ENCODE measurements at regions not wholly inside any gene's neighbourhood (a gene's known extent, or its start where the extent isn't known, plus 50 kb on each side); places are given as distances from the start of the nearest gene placed in this dataset.

GRCh38 chr3:105970283-105970682 lies 101.5 kb upstream of the CBLB start:
- no peak for TF ChIP-seq ZNF274 (IDR thresholded peaks at IDR 0.05; ENCODE audit: low read depth, low read length)
- no peak for TF ChIP-seq SUZ12 (IDR thresholded peaks at IDR 0.05; ENCODE audit: extremely low read depth, insufficient read depth, insufficient read length)
- TF ChIP-seq YY1 (IDR thresholded peaks at IDR 0.05; ENCODE audit: insufficient read depth, insufficient read length): no peak
